ENCODE measurements at regions not wholly inside any gene's neighbourhood (a gene's known extent, or its start where the extent isn't known, plus 50 kb on each side); places are given as distances from the start of the nearest gene placed in this dataset.
"Not testable (repeated sequence)": the region's sequence is repeated elsewhere in the genome, so short reads cannot be mapped to it uniquely, and the experiment has no call there.

DNA sequence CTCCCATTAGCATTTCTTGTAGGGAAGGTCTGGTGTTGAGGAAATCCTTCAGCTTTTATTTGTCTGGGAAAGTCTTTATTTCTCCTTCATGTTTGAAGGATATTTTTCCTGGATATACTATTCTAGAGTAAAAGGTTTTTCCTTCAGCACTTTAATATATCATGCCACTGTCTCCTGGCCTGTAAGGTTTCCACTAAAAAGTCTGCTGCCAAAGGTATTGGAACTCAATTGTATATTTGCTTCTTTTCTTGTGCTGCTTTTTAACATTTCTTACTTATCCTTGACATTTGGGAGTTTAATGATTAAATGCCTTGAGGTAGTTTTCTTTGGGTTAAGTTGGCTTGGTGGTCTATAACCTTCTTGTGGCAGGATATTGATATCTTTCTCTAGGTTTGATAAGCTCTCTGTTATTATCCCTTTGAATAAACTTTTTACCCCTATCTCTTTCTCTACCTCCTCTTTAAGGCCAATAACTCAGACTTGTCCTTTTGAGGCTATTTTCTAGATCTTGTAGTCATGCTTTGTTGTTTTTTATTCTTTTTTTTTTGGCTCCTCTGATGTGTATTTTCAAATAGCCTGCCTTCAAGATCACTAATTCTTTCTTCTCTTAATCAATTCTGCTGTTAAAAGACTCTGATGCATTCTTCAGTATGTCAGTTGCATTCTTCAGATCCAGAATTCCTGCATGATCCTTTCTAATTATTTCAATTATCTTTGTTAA lies 225.0 kb upstream of the ZNF217 start:
- no peak for DNase-seq (ENCODE audit: low spot score)

DNA sequence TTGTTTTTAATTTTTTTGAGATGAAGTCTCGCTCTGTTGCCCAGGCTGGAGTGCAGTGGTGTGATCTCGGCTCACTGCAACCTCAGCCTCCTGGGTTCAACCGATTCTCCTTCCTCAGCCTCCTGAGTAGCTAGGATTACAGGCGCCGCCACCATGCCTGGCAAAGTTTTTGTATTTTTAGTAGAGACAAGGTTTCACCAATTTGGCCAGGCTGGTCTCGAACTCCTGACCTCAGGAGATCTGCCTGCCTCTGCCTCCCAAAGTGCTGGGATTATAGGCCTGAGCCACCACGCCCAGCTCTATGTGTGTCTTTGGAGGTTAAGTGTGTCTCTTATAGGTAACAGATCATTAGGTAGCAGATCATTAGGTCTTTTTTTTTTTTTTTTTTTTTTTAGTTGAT lies 223.9 kb upstream of the ZNF217 start:
- DNase-seq (ENCODE audit: low spot score), result not testable (repeated sequence)

DNA sequence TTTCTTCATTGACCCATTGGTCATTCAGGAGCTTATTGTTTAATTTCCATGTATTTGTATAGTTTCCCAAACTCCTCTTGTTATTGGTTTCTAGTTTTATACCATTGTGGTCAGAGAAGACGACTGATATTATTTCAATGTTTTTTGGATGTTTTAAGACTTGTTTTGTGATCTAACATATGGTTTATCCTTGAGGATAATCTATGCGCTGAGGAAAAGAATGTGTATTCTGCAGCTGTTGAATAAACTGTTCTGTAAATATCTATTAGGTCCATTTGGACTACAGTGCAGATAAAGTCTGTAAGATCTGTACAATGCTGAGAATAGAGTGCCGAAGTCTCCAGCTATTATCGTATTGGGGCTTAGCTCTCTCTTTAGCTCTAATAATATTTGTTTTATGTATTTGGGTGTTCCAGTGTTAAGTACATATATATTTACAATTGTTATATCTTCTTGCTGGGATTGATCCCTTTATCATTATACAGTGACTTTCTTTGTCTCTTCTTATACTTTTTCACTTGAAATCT lies 223.3 kb upstream of the ZNF217 start:
- no peak for DNase-seq (ENCODE audit: low spot score)

DNA sequence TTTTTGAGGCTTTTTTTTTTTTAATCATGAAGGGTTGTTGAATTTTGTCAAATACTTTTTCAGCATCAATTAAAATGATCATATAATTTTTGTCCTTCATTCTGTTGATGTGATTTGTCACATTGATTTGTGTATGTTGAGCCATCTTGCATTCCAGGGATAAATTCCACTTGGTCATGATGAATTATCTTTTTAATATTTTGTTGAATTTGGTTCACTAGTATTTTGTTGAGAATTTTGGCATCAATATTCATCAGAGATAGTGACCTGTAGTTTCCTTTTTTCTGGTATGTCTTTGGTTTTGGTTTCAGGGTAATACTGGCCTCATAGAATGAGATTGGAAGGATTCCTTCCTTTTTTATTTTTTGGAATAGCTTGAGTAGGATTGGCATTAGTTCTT lies 221.9 kb upstream of the ZNF217 start:
- DNase-seq (ENCODE audit: low spot score), result no peak

DNA sequence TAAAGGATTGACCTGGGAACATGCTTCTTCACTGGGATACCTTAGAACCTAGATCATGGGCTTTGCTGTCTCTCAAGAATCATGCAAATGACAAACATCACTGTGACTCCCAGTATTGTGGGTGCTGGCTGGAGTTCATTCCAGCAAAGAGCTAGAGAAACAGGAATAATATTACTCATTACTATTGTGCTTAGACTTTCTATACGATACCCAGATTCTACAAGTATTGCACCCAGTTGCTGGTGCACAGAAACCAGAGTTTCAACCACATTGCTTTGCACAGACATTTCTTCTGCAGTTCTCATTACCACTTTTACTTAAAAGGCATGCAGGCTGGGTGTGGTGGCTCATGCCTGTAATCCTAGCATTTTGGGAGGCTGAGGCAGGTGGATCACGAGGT lies 220.4 kb upstream of the ZNF217 start:
- DNase-seq (ENCODE audit: low spot score), result no peak

DNA sequence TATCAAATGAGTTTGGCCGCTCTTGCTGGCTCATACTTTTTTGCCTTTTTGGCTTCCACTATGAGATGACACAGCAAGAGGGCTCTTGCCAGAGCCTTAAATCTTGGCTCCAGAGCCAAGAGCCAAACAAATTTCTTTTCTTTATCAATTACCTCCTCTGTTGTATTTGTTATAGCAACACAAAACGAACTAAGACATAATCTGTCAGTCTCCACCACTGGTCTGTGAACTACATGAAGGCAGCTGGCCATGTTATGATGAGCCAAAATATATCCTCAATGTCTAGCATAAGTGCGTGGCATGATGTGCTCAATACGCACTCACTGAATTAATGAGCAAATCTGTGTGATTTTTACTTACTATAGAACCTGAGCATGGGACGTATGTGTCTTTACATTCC lies 220.0 kb upstream of the ZNF217 start:
- DNase-seq (ENCODE audit: low spot score), result no peak

DNA sequence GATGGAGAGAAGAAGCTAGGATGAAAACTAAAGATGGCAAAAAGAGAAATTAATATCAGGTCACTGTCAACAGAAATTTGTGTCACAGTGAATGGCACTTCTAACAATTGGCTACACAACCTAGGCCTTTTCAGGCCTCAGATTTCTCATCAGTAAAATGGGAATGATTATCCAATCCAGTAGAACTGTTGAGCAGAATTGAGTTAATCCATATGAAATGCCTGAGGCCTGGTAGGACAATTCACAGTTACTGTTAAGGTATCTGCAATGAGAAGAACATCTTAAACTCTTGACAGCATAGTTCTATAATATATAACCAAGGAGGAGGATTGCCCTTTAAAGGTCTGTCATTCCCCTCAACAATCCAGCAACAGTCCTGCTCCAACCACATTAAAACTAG lies 217.9 kb upstream of the ZNF217 start:
- no peak for DNase-seq (ENCODE audit: low spot score)

DNA sequence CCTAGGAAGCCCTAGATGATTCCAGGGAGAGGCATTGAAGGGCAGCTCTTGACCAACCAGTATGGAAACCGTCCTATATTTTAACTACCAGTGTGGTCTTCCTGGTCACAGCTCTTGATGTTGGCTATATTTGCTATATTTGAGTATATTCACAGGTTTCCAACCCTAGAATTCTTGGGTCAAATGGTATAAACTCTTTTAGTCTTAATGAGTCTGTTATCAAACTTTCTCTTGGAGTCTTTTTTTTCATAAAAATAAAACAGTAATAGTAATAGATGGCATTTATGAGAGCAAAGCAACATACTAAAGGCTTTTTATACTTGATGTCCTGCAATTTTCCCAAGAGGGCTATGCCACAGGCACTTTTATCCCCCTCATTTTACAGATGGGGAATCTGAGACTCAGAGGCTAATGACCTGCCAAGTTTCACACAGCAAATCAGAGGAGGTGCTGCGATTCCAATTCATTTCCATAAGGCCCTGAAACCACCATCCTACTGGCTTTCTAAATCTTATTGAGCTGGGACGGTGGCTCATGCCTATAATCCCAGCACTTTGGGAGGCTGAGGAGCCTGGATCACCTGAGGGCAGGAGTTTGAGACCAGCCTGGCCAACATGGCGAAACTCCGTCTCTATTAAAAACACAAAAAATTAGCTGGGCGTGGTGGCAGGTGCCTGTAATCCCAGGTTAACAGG lies 217.2 kb upstream of the ZNF217 start:
- no peak for DNase-seq (ENCODE audit: low spot score)

DNA sequence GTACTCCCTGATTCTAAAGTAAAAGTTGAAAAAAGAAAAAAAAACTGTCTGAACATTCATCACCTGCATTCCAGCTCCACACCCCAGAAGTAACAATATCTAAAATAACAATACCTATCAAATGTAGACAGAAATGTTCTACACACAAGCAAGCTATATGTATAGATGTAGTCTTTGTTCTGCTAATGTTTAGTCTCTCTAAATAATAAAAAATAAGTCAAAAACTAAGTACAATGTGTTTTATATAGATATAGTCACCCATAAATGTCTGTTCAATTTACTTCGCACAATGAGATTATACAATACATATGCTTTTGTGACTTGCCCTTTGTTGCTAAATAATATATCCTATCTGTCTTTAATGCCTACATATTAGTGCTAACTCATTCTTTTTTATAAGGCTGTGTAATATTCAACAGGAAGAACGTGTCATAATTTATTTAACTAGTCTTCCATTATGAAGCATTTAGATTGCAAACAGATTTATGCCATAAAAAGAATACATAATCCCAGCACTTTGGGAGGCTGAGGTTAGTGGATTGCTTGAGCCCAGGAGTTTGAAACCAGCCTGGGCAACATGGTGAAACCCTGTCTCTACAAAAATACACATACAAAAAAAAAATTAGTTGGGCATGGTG lies 216.2 kb upstream of the ZNF217 start:
- DNase-seq (ENCODE audit: low spot score), result no peak

DNA sequence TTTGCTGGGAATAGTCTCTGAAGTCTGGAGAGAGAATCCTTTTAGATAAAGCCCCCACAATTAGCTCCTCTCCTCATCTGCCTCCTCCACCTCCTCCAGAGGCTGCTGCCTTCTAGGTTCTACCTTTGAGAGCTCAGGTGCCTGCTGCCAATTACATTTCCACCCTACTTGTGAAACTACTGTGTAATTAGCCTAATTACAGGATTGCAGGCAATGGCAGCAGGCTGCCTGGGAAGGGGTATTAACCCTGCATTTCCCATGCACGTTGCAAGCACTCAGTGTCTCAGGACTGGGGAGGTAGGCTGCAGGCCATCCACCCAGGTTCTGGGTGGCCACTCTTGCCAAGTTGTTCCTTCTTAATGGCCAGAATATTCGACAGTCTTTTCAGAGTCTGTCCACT lies 215.6 kb upstream of the ZNF217 start:
- DNase-seq (ENCODE audit: low spot score), result no peak

DNA sequence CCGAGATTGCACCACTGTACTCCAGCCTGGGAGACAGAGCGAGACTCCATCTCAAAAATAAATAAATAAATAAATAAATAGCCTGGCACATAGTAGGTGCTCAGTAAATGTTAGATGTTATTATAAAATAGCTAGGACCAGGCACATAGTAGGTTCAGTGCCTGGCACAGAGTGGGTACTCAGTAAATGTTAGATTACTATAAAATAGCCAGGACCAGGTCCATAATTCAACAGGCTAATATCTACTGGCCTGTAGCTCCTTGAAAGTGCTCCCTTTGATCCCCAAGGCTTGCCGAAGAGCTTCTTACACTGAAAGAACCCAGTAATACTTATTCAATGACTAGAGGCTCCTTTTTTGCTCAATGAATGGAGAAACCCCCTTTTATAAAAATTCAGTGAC lies 215.1 kb upstream of the ZNF217 start:
- no peak for DNase-seq (ENCODE audit: low spot score)

DNA sequence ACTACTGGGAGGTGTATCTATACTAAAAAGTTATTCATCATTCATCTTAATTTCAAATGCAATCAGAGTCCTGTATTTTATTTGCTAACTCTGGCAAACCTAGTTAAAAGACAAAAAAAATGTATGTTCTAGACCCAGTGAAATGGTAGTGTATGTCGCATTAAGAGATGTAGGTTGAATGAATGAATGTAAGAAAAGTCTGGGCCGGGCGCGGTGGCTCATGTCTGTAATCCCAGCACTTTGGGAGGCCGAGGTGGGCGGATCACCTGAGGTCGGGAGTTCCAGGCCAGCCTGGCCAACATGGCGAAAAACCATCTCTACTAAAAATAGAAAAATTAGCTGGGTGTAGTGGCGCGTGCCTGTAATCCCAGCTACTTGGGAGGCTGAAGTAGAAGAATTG lies 214.7 kb upstream of the ZNF217 start:
- not testable (repeated sequence) for DNase-seq (ENCODE audit: low spot score)

DNA sequence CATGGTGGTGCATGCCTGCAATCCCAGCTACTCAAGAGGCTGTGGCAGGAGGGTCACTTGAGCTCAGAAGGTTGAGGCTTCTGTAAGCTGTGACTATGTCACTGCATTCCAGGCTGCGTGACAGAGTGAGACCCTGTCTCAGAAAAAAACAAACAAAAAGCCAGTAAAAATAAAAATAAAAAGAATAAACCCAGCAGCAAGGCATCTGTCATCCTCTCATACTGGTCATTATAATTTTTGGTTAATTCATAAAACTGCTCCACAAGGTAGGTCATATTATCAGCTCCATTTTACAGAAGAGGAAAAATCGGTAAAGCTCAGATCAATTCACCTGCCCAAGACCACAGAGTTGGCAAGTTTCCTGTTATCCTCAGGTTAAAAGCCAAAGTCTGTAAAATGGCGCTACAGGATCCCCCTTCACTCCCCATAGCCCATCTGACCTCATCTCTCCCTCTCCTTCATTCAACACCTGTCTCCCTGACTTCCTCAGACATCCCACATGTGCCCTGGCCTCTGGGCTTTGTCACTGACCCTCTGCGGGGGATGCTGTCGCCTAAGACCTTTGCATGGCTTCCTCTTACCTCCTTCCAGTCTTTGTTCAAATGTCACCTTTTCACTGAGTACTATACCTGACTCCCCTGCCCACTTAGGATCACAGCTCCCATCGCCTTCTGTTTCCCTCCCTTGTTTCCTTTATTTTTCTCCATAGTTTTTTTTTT lies 213.2 kb upstream of the ZNF217 start:
- DNase-seq (ENCODE audit: low spot score), result no peak

DNA sequence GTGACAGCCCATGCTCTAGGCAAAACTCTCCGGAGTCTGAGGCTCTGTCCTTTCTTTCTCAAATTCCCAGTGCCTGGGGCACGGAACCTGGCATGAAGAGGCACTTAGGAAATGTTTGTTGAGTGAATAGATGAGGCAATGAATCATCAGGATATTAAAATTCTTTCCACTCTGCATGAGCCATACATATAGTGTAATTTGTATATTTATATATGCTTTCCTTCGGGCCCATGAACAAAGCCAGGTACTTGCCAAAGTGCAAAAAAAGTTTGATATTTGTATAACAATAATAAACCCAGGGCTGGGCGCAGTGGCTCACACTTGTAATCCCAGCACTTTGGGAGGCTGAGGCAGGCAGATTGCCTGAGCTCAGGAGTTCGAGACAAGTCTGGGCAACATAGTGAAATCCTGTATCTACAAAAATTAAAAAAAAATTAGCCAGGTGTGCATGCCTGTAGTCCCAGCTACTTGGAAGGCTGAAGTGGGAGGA lies 212.3 kb upstream of the ZNF217 start:
- DNase-seq (ENCODE audit: low spot score), result no peak

DNA sequence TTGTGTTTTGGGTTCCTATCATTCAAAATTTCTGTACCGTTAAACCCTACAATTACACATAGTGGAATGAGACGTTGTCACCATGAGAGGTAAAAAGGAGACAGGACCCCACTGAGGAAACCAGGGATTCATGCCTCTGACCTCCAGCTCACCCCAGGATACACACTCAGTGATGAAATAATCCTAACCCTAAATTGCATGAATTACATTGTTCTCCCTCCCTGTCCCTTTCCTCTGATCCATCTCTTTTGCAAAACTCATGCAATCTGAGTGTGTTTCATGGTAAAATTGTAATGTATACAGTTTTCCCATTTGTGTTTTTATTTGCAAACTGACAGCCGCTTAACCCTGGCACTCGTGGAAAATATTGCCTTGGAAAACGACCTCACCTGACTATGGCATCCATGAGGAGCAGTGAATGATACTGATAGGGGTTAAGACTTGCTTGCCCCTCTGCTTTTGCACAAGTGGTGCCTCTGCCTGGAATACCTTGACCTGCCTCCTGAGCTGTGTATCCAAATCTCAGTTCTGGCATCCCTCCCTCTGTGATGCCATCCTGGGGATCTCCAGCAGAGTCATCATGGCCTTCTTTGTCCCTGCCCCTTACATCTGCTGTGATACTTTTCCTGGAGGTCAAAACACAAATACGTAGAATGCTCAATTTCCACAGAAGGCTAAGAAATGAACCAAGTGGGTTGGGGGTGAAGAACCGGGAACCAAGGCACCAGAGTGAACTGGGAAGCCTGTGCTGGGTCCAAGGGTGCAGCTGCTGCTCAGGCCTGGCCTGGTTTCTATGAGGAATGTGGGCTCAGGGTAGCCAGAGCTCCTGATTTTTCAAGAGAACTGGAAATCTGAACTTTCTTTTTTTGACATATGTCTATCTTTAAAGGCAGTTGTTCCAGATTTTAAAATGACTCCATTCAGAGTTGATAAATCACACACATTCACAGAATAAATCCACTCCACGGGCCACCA lies 211.6 kb upstream of the ZNF217 start:
- no peak for DNase-seq (ENCODE audit: low spot score)

DNA sequence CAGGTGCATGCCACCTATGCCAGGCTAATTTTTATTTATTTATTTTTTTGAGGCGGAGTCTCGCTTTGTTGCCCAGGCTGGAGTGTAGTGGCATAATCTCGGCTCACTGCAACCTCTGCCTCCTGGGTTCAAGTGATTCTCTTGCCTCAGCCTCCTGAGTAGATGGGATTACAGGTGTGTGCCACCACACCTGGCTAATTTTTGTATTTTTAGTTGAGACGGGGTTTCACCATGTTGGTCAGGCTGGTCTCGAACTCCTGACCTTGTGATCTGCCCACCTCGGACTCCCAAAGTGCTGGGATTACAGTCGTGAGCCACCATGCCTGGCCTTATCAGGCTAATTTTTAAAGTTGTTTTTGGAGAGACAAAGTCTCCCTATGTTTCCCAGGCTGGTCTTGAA lies 210.7 kb upstream of the ZNF217 start:
- DNase-seq (ENCODE audit: low spot score), result not testable (repeated sequence)

DNA sequence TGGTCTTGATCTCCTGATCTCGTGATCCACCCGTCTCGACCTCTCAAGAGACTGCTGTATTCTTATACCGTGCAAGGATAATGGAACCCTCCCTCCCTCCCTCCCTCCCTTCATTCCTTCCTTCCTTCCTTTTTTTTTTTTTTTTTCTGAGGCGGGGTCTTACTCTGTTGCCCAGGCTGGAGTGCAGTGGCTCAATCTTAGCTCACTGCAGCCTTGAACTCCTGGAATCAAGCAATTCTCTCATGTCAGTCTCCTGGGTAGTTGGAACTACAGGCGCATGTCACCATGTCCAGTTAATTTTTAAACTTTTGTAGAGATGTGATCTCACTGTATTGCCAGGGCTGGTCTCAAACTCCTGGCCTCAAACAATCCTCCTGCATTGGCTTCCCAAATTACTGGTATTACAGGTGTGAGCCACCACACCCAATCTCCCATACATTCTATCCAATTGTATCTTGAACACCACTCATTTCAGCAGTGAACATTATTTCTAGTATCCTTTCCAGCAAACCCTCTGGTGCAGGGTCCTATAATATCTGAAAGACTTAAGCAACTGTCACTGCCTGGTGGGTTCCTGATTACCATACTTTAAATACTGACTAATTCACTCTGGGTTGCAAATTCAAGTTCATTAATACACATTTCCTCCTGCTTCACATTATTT lies 210.0 kb upstream of the ZNF217 start:
- no peak for DNase-seq (ENCODE audit: low spot score)

DNA sequence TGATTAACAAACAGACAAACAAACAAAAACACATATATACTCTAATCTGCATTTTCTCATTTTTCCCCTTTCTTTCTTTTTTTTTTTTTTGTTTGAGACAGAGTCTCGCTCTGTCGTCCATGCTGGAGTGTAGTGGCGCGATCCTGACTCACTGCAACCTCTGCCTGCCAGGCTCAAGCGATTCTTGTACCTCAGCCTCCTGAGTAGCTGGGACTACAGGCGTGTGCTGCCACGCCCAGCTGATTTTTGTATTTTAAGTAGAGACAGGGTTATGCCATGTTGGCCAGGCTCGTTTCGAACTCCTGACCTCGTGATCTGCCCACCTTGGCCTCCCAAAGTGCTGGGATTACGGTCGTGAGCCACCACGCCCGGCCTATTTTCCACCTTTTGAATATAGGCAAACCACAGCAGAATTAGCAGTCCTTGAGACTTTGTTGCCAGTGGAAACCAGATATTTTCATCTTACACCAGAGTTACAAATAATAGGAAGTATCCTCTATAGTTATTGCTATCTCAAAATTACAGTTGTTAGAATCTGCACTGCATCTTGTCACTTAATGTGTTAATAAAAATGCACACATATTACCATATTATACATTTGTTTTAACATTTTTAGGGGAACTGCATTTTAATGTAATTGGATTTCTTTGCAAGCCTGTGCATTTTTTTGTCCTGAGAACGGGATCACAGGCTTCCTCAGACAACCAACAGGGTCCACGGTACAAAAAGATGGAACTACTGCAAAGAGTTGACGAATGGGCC lies 208.2 kb upstream of the ZNF217 start:
- no peak for DNase-seq (ENCODE audit: low spot score)

DNA sequence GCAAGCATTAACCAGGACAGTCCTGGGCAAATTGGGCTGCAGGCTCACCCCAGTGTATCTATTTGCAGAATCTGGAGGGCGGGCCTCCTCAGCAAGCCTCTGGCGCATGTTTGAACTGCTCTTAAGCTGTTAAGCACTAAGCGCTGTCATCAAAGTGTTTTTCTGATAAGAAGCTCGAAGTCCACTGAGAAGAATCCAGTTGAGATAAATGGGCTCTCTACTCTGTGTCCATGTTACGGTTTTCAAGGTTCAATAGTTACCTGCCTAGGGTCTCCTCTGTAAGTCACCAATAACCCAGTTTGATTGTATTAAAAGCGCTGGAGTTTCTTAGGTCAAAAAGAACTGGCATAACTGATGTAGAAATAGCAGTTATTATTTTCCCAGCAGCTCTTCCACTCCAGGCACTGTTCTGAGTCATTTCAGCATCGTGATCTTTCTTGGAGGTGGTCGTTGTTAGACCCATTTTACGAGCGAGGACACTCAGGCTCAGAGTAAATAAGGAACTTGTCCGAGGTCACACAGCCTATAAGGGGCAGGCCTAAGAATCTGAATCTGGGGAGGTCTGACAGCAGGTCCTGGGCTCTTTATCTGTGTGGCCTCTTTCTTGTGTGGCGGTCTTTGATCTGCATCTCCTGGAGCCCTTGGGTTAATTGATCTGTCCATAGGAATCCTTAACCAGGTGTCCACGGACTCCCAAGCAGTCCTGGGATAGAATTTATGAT lies 207.4 kb upstream of the ZNF217 start:
- DNase-seq (ENCODE audit: low spot score), result no peak

Measured in germinal center (tissue), 1 donor.